ENCODE measurements at regions not wholly inside any gene's neighbourhood (a gene's known extent, or its start where the extent isn't known, plus 50 kb on each side); places are given as distances from the start of the nearest gene placed in this dataset.

DNA sequence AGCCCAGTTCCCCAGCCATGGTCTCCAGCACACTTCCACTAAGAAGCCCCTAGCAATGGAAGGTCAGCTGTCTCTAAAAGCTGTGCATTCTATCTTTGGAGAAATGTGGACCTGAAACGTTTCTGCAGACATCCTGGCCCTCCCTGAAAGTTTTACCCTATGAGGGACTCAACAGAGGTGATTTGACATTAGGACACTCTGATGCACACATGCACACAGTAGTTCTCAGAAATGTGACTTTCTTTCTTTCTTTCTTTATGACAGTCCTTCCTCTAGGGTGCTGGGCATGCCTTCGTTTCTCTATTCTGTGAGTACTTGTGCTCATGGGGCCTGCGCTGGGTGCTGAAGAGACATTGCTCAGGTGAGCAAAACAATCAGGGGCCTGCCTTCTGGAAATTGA is 857.3 kb downstream of the RNF144A start:
- Histone ChIP-seq H3K4me1 (ENCODE audit: insufficient read depth, low read length) (peaks cover 7% of the 10 kb centered on the region), H2BK5ac (ENCODE audit: insufficient read length, low read length) (no peak overlapping the region), H3K27ac (ENCODE audit: insufficient read length, low read depth, low read length) (no peak overlapping the region), H4K5ac (ENCODE audit: insufficient read length, low read depth, low read length) (no peak overlapping the region), H2AK5ac (ENCODE audit: insufficient read length, low read length) (no peak overlapping the region), H3K14ac (ENCODE audit: insufficient read depth, low read length) (no peak overlapping the region), H3K56ac (ENCODE audit: insufficient read length, low read depth, low read length) (no peak overlapping the region), H2BK20ac (ENCODE audit: low read depth, low read length, poor library complexity, severe bottlenecking) (no peak overlapping the region), H3K4ac (ENCODE audit: low read depth, low read length) (no peak overlapping the region), H2BK120ac (ENCODE audit: low read depth, low read length, poor library complexity, severe bottlenecking) (no peak overlapping the region), H3K23me2 (ENCODE audit: insufficient read length, low read depth, low read length, poor library complexity, severe bottlenecking) (no peaks in the 10 kb centered on the region), H4K91ac (ENCODE audit: insufficient read length, low read depth, low read length) (no peak overlapping the region), H3T11ph (ENCODE audit: low read length) (no peak overlapping the region), H4K8ac (replicated peaks; ENCODE audit: insufficient read length, low read depth, low read length) (no peak overlapping the region), H3K79me1 (ENCODE audit: insufficient read depth, low read depth, low read length, poor library complexity, severe bottlenecking) (no peaks in the 10 kb centered on the region), H2AFZ (ENCODE audit: low read length) (no peak overlapping the region), H3K4me2 (ENCODE audit: insufficient read depth, insufficient read length, low read length) (no peak overlapping the region), H2BK12ac (ENCODE audit: insufficient read length, low read depth, low read length) (no peak overlapping the region), H3K18ac (ENCODE audit: insufficient read length, low read depth, low read length) (no peak overlapping the region), H3K9ac (ENCODE audit: extremely low read depth, insufficient read length, low read length) (no peak overlapping the region), H3K27me3 (ENCODE audit: insufficient read depth, low read length) (no peaks in the 10 kb centered on the region), H3K23ac (ENCODE audit: insufficient read length, low read depth, low read length) (no peak overlapping the region), H2BK15ac (ENCODE audit: low read depth, low read length) (no peak overlapping the region), H3K9me3 (ENCODE audit: control insufficient read depth, low read depth, low read length) (no peaks in the 10 kb centered on the region), H3K79me2 (ENCODE audit: insufficient read depth, low read length) (no peaks in the 10 kb centered on the region), H4K20me1 (ENCODE audit: control insufficient read depth, insufficient read depth, insufficient read length) (no peaks in the 10 kb centered on the region)
- Mint-ChIP-seq H3K27ac (no peak overlapping the region), H3K36me3 (ENCODE audit: insufficient read depth in 1 of 3, low read depth in 3 of 3) (no peaks in the 10 kb centered on the region; a peak in 1 of 7 replicates), H3K27me3 (ENCODE audit: low read depth) (peaks cover 3% of the 10 kb centered on the region), H3K4me3 (no peak overlapping the region), H3K4me1 (peaks cover 14 to 35% of the 10 kb centered on the region in 2 experiments), H3K9me3 (no peaks in the 10 kb centered on the region; a peak in 1 of 5 replicates)
- WGBS (ENCODE audit: extremely low coverage, insufficient read length, low lambda C conversion rate), result no CpG with 5 or more reads among the region's 3 CpGs
- DNase-seq, result no peak
- TF ChIP-seq, protein P1, sequence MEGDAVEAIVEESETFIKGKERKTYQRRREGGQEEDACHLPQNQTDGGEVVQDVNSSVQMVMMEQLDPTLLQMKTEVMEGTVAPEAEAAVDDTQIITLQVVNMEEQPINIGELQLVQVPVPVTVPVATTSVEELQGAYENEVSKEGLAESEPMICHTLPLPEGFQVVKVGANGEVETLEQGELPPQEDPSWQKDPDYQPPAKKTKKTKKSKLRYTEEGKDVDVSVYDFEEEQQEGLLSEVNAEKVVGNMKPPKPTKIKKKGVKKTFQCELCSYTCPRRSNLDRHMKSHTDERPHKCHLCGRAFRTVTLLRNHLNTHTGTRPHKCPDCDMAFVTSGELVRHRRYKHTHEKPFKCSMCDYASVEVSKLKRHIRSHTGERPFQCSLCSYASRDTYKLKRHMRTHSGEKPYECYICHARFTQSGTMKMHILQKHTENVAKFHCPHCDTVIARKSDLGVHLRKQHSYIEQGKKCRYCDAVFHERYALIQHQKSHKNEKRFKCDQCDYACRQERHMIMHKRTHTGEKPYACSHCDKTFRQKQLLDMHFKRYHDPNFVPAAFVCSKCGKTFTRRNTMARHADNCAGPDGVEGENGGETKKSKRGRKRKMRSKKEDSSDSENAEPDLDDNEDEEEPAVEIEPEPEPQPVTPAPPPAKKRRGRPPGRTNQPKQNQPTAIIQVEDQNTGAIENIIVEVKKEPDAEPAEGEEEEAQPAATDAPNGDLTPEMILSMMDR (conservative IDR thresholded peaks at IDR 0.05), result no peak

Measured in H9 (cell line).